ENCODE measurements at regions not wholly inside any gene's neighbourhood (a gene's known extent, or its start where the extent isn't known, plus 50 kb on each side); places are given as distances from the start of the nearest gene placed in this dataset.

GRCh38 chr10:8617792-8618191 is 563.3 kb downstream of the GATA3 start:
- no peak for TF ChIP-seq CTCF (IDR thresholded peaks at IDR 0.05; ENCODE audit: extremely low read depth, insufficient read depth, missing control alignments)
- no peak for DNase-seq (ENCODE audit: low spot score)
- in situ Hi-C loops (cut with MboI; ENCODE audit: low pct_unique_long_range_greater_than_20kb, low sequenced_read_pairs, unreplicated experiment) = no loop called here

DNA sequence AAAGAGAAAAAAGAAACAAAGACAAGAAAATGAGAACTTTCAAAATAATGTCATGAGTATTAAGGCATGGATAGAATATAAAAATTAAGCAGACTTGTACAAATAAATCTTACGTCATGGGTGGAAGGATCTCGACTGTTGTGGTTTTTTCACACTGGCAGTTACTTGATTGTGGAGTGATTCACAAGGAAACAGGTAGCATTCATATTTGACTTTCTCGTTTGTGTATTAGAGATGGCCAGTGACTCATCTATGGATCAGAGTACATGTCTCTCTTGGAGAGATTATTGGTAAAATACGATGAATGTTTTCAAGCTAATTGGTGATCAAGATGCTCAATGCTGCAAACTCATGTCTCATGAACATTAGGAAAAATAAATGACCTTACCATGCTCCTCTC is 564.3 kb downstream of the GATA3 start:
- in situ Hi-C loops (cut with MboI; ENCODE audit: low pct_unique_long_range_greater_than_20kb, low sequenced_read_pairs, unreplicated experiment) = no loop called here
- no peak for DNase-seq (ENCODE audit: low spot score)
- no peak for TF ChIP-seq CTCF (IDR thresholded peaks at IDR 0.05; ENCODE audit: extremely low read depth, insufficient read depth, missing control alignments)

DNA sequence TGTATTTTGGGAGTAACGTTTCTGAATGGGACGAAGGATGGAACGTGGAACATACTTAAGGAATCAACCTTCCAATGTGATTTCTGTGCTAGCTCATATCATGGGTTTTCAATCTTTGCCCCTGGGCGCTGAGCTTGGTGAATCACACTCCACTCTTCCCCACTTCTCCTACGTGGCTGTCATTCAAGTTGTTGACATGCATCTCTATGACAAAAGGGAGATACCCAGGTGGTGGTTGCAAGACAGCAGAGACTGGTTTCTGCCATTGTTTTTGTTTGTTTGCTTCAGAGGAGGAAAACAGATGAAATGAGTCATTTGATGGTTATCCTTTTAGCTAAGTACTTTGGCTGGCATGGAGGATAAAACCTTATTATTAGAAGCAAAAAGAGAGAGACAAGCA is 573.9 kb downstream of the GATA3 start:
- no peak for DNase-seq (ENCODE audit: low spot score)
- in situ Hi-C loops (cut with MboI; ENCODE audit: low pct_unique_long_range_greater_than_20kb, low sequenced_read_pairs, unreplicated experiment) = no loop called here
- no peak for TF ChIP-seq CTCF (IDR thresholded peaks at IDR 0.05; ENCODE audit: extremely low read depth, insufficient read depth, missing control alignments)

DNA sequence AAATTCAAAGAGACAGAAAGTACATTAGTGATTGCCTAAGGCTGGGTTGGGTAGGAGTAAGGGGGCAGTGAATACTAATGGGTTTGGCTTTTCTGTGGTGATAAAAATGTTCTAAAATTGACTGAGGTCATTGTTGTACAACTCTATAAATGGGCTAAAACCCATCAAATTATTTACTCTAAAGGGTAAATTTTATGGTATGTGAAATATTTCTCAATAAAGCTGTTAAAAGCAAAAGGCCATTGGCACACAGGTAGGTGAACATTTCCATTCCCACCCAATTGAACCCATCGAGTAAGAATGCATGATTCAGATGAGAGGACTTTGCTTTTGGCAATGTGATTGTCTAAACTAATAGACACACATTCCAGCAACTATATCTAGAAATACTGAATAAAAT is 579.4 kb downstream of the GATA3 start:
- in situ Hi-C loops (cut with MboI; ENCODE audit: low pct_unique_long_range_greater_than_20kb, low sequenced_read_pairs, unreplicated experiment) = no loop called here
- TF ChIP-seq CTCF (IDR thresholded peaks at IDR 0.05; ENCODE audit: extremely low read depth, insufficient read depth, missing control alignments) = no peak
- DNase-seq (ENCODE audit: low spot score) = no peak

GRCh38 chr10:8636371-8636770 is 581.9 kb downstream of the GATA3 start:
- no peak for TF ChIP-seq CTCF (IDR thresholded peaks at IDR 0.05; ENCODE audit: extremely low read depth, insufficient read depth, missing control alignments)

DNA sequence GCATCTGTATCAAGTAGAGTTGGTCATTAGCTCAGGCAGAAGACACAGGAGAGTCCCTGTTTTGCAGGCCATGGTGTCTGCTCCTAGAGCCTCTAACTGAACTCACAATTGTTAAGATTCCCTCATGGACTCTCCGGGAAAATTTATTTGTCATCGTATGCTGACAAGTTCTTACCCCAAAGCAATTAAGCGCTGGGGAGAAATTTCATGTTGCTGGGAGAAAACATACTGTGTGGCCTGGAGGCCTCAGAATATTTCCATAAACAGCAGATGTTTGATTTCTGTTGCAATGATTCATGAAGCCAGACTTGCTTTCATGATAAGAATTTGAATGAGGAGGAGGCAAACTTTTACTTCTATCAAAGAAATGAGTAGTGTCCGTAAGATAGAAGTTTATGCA is 583.2 kb downstream of the GATA3 start:
- TF ChIP-seq CTCF (IDR thresholded peaks at IDR 0.05; ENCODE audit: extremely low read depth, insufficient read depth, missing control alignments) = no peak
- DNase-seq (ENCODE audit: low spot score) = no peak
- in situ Hi-C loops (cut with MboI; ENCODE audit: low pct_unique_long_range_greater_than_20kb, low sequenced_read_pairs, unreplicated experiment) = no loop called here

More at GRCh38 chr10:8636371-8636770, 581.9 kb downstream of the GATA3 start:
- DNase-seq (ENCODE audit: low spot score) = no peak
- in situ Hi-C loops (cut with MboI; ENCODE audit: low pct_unique_long_range_greater_than_20kb, low sequenced_read_pairs, unreplicated experiment) = no loop called here

DNA sequence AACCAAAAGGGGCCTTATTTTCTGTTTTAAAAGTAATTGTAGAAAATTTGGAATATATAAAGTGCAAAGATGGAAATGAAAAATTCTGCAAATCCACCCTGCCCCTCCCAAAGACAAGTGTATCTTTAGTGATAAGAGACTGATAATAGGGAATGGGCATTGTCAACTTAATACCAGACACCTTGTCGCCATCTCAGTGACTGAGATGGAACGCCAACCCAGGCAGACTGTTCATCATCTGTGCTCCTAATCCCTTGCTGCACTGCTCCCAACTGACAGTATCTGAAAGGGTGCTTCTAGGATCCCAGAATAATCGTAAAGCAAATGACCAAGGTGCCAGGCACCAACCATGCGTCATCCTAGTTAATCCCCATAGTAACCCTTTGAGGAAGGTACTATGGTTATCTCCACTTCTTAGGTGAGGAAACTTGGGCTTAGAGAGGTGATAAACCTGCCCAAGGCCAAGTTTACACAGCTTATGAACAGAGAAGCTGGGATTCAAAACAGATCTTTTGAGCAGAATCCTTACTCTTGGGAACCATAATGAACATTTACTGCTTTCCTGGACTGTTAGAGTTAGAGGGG is 583.7 kb downstream of the GATA3 start:
- TF ChIP-seq CTCF (IDR thresholded peaks at IDR 0.05; ENCODE audit: extremely low read depth, insufficient read depth, missing control alignments) = no peak
- in situ Hi-C loops (cut with MboI; ENCODE audit: low pct_unique_long_range_greater_than_20kb, low sequenced_read_pairs, unreplicated experiment) = no loop called here
- no peak for DNase-seq (ENCODE audit: low spot score)

Data from GM13977 (cell line).